Kidney glomerular epithelial cell (primary cell): ENCODE measurements at regions not wholly inside any gene's neighbourhood (a gene's known extent, or its start where the extent isn't known, plus 50 kb on each side); places are given as distances from the start of the nearest gene placed in this dataset.
"Not testable (repeated sequence)": the region's sequence is repeated elsewhere in the genome, so short reads cannot be mapped to it uniquely, and the experiment has no call there.

Experiments used
- DNase-seq: peaks from one replicate; lab custom pipeline; 2025; lab: John Stamatoyannopoulos, UW

DNA sequence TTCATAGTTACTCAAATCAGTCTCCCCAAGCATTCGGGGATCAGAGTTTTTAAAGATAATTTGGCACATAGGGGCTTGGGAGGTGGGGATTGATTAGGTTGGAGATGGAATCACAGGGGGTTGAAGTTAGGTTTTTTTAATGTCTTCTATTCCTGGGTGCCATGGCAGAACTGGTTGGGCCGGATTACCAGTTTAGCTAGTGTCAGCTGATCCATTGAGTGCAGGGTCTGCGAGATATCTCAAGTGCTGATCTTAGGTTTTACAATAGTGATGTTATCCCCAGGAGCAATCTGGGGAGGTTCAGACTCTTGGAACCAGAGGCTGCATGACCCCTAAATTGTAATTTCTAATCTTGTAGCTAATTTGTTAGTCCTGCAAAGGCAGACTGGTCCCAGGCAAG lies 163.5 kb upstream of the ATP10A start:
- DNase-seq: not testable (repeated sequence)

- no peak for DNase-seq
Observed at GRCh38 chr15:26024241-26024640, 161.1 kb upstream of the ATP10A start.

DNA sequence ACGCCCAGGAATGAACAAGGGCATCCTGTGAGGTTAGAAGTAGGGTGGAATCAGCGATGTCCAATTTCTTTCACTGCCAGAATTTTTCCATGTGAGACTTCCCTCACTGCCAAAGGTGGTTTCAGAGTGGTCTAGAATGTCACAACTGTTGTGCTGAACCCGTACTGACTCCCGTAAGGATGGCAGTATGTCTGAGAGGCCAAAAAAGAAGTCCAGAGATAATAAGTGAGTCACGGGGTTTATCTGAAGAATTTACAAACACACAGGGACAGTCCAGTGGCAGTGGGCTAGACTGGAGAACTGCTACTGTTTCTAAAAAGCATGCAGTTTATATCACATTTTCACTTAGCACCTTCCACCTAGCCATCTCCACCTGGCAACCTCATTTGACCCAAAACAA lies 160.6 kb upstream of the ATP10A start:
- no peak for DNase-seq

DNA sequence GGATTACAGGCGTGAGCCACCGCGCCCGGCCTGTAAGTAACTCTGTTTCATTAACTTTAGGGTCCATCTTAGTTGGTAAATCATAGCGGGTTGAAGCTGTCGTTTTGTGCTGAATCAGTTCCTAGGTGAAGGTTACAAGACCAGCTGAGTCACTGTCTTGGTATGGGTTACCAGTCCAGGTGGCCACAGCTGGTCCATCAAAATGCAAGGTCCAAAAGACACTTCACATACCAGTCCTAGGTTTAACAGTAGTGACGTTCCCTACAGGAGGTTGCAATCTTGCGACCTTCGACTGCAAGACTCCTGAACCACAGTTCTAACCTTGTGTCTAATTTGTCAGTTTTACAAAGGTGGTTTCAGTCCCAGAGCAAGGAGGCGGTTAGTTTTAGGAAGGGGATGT lies 160.1 kb upstream of the ATP10A start:
- DNase-seq: no peak

- no peak for DNase-seq
Observed at GRCh38 chr15:26020871-26021270, 157.7 kb upstream of the ATP10A start.

GRCh38 chr15:26017665-26018064 lies 154.5 kb upstream of the ATP10A start:
- no peak for DNase-seq

DNA sequence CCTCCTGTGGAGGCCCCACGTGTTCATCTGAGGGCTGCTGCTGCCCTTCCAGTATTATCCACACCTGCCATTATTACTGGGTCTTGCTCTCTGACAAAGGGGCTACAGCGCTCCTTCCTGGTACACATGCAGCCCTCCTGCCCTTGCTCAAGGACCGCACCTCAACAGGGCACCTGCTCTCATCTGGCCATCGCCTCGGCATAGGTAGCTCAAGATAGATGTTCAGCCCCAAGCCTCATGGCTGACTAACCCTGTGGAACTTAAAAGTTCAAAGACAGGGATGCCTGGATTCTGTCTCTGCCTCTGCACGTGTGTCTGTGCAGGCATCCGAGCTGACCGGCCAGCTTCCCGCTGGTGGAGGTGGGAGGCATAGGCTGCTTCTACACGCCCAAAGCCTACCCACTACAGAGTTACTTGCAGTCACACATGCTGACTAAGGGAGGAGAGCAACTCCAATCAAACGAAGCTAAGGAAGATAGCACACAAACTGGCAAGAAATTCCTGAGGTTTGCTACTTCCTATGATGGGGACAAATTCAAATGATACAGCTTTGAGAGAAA lies 152.5 kb upstream of the ATP10A start:
- no peak for DNase-seq

- no peak for DNase-seq
Observed at GRCh38 chr15:26013981-26014380, 150.9 kb upstream of the ATP10A start.

DNA sequence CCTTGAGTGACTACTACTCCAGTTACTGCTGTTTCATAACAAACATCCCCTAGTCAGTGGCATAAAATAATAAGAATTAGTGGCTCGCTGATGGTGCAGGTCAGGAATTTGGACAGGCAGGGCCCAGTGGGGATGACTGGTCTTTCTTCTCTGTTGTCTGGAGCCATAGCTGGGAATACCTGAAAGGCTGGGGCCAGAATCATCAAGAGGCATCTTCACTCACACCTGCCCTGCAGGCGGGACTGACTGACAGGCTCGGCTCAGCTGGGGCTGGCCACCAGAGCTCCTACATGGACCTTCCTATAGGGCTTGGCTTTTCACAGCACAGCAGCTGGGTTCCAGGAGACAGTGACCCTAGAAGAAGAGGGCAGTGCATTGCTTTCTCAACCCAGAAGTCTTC lies 148.8 kb upstream of the ATP10A start:
- DNase-seq: no peak

DNA sequence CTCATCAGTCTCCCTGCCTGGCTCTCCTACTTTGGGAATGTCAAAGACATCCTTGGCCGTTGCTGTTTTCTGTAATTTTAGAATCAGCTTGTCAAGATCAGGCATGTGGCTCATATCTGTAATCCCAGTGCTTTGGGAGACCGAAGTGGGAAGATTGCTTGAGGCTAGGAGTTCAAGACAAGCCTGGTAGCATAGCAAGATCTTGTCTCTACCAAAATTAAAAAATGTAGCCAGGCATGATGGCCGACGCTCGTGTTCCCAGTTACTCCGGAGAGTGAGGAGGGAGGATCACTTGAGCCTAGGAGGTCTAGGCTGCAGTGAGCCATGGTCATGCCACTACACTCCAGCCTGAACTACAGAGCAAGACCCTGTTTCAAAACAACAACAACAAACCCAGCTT lies 144.0 kb upstream of the ATP10A start:
- no peak for DNase-seq

DNA sequence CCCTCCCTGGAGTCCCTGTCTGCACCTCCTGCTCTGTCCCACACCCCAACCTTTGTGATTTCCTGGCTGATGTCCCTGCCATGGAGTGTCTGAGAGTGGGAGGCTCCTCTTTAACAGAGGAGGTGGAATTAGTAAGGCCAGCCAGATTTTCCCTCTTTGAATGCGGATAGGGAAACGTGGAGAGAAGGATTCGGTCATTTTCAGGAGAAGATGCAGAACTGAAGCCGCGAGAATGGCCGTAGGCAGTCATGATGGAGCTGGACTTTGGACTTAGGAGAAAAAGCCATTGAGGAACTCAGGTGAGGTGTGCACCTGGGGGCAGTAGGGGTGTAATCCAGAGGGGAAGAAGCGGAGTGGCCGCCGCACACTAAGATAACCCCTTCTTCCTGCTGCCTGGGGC lies 138.1 kb upstream of the ATP10A start:
- no peak for DNase-seq

- DNase-seq: no peak
Observed at GRCh38 chr15:25993506-25993905, 130.4 kb upstream of the ATP10A start.

- no peak for DNase-seq
Observed at GRCh38 chr15:25990220-25990619, 127.1 kb upstream of the ATP10A start.

DNA sequence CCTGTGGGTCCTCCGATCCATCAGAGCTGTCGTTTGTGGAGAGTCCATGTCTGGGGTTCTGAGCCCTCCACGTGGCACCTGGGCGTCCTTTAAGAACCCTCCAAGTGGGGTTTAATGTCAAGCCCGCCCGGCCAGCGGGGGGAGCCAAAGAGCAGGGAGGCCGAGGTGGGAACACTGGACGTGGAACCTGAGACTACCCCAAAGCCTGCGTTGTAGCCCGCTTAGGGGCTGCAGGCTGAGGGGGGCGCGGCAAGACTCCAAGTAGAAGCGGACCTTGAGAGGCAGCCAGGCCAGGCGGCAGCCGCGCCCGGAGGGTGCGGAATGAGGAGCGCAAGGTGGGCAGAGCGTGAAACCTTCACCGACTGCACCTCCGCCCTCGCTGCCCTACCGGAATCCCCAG lies 126.2 kb upstream of the ATP10A start:
- DNase-seq: no peak

DNA sequence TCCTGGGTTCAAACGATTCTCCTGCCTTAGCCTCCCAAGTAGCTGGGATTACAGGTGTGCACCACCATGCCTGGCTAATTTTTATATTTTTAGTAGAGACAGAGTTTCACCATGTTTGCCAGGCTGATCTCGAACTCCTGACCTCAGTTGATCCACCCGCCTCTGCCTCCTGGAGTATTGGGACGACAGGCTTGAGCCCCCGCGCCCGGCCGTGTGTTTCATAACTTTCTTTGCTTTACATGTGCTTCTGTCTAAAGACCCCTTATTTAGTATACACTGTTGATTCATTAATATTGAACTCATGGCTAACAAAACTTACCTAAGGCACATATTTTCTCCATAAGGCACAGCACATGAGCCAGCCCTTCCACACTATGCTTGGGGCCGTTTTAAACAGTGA lies 125.6 kb upstream of the ATP10A start:
- DNase-seq: not testable (repeated sequence)

GRCh38 chr15:25987638-25988037 lies 124.5 kb upstream of the ATP10A start:
- DNase-seq: no peak

DNA sequence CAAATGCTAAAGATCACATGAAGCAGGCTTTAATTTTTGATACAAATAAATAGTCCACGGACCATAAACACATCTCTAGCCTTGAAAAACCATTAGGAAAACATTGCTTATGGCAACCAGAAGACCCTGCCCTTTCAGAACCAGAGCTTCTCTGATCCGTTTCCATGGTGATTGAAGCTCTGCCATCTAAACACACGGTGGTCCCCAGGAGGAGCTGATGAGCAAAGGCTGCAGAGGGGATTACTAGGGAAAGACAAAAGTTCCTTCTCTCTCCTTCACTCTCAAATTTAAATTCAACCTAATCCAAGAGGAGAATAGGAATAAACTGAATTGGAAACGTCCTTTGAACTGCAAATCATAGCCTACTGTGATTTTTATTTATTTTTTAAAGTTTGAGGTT lies 122.0 kb upstream of the ATP10A start:
- DNase-seq: no peak

- no peak for DNase-seq
Observed at GRCh38 chr15:25982736-25983135, 119.6 kb upstream of the ATP10A start.

DNA sequence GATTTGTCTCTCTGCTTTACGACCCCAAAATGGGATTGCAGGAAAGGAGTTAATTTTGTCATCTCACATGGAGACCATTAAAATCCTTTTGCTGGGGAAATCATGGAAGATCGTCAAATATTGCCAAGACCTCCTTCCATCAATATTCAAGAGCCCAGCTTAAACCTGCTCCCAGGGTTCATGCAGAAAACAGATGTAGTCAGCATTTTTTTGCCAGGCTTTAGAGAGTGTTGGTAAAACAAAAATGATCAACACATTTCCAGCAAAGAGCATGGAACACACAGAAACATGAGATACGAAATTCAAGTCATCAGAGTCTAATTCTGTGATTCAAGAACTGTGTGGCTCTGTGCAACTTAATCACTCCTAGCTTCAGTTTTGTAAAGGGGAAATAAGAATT lies 118.0 kb upstream of the ATP10A start:
- DNase-seq: no peak

DNA sequence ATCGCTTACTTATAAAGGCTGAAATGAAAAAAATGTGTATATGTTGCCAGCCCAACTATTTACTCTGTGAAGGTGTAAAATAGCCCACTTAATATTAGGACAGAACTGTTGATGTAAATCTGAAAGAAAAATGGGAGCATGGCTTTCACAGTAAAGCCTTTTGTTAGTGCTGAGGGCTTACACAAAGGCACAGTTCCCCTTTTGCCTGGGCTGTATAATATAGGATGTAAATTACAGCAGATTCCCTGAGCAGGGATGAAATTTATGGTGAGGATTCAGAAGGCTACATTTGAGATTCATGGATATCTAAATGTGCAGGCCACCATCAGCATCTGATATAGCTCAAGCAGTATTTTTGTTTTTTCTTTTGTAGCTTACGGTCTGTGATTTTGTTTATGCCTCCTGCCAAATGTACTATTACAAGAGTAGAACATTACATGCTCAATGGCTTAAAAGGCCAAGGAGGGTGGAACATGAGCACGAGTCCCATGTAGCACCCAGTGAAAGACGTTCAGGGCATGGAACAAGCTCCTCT lies 109.1 kb upstream of the ATP10A start:
- DNase-seq: no peak

- no peak for DNase-seq
Observed at GRCh38 chr15:25971053-25971452, 107.9 kb upstream of the ATP10A start.

DNA sequence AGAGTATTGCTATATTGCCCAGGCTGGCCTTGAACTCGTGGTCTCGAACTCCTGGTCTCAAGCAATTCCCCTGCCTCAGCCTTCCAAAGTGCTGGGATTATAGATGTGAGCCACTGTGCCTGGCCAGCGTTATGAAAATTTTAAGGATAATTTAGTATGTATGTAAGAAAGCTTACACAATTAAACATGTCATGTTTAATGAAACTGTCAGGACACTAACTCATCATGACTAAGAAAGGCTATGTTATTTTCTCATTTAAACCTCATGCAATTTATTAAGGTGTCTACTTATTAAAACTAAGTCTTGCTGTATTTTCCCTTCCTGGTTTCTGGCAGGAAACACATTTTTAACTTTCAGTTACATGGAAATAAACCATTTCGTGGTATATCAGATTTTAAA lies 106.8 kb upstream of the ATP10A start:
- no peak for DNase-seq

DNA sequence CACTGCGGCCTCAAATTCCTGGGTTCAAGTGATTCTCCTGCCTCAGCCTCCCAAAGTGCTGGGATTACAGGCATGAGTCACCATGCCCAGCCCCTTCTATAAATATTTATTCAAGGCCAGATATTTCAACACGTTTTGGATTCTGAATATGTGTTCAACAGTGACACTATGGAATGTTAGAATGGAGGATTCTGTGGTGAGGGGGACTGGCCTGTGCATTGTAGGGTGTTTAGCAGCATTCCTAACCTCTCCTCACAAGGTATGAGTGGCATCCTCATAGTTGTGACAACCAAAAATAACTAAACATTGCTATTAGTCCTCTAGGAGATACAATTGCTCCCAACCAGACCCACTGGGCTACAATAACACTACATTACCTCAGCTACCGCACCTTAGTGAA lies 104.0 kb upstream of the ATP10A start:
- DNase-seq: no peak

DNA sequence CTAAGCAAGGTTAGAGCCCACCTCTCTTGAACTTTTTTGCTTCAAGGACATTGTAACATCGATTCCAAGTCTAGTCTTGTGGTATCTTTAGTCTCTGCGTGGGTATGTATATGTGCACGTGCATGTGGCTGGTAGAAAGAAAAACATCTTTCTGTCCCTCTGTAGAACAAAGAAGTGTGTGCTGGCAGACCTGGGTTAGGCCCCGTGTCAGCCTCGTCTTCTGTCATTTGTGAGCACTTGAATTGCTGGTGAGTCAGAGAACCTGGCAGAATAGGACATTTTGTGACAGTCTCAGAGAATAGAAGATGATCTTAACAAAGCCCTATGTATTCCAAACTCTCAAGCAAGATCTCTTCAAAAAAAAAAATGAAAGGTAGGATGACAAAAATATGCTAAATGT lies 102.2 kb upstream of the ATP10A start:
- no peak for DNase-seq

- no peak for DNase-seq
Observed at GRCh38 chr15:25960273-25960672, 97.1 kb upstream of the ATP10A start.
